SK-N-SH (cell line): ENCODE measurements at regions not wholly inside any gene's neighbourhood (a gene's known extent, or its start where the extent isn't known, plus 50 kb on each side); places are given as distances from the start of the nearest gene placed in this dataset.

ENCODE experiments used
- PBX3 ChIP-seq: IDR thresholded peaks from 2 replicates; pipeline ENCODE4; 2012
- RAD21 ChIP-seq: IDR thresholded peaks from 2 replicates; pipeline ENCODE4 v1.6.1; 2012; ENCODE audit warnings: mild to moderate bottlenecking, low read length

DNA sequence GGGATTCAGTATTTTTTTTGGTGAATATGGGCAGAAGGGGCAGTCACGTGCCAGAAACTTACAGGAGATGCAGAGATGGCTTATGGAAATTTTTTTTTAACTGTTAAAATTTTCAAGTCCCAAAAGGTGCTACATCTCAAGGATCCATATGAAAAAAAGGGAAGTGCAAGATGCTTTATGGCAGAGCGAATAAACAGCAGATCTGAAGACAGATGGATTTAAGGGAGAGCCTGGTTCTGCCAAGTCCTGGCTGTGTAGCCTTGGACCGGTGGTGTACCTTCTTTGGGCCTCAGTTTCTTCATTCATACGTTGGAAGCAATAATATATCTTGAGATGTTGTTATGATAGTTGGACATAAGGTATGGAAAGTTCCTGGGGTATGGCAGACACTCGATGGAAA lies 91.5 kb upstream of the ARRDC4 start:
- TF ChIP-seq RAD21 (no peak), PBX3 (no peak)
